ENCODE measurements at regions not wholly inside any gene's neighbourhood (a gene's known extent, or its start where the extent isn't known, plus 50 kb on each side); places are given as distances from the start of the nearest gene placed in this dataset.

DNA sequence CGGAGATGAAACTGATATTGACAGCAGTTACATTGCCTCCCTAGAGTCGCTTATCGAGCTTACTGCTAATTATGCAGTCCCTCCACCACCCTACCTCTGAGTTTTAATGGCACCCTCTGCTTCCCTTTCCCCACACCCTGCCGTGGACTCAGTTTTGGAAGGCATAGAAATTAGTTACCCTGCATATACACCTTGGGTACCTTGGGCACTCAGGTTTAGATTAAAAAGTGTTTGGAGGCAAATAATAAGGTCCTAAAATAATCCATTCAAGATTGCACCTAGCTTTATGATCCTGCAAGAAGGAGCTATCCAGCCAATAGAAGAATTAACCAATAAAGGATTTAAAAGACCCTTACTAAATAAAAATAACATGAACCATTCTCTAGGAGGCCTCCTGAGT, 117.8 kb upstream of the AGBL1 start:
- TF ChIP-seq, protein P1, sequence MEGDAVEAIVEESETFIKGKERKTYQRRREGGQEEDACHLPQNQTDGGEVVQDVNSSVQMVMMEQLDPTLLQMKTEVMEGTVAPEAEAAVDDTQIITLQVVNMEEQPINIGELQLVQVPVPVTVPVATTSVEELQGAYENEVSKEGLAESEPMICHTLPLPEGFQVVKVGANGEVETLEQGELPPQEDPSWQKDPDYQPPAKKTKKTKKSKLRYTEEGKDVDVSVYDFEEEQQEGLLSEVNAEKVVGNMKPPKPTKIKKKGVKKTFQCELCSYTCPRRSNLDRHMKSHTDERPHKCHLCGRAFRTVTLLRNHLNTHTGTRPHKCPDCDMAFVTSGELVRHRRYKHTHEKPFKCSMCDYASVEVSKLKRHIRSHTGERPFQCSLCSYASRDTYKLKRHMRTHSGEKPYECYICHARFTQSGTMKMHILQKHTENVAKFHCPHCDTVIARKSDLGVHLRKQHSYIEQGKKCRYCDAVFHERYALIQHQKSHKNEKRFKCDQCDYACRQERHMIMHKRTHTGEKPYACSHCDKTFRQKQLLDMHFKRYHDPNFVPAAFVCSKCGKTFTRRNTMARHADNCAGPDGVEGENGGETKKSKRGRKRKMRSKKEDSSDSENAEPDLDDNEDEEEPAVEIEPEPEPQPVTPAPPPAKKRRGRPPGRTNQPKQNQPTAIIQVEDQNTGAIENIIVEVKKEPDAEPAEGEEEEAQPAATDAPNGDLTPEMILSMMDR (conservative IDR thresholded peaks at IDR 0.05 in 1 of 2, IDR thresholded peaks at IDR 0.05 in 1 of 2; ENCODE audit: low read depth in 1 of 2, low read length in 2 of 2), result no peak
- no peak for TF ChIP-seq EZH2 (IDR thresholded peaks at IDR 0.05; ENCODE audit: low read length, missing control alignments)
